ENCODE measurements at regions not wholly inside any gene's neighbourhood (a gene's known extent, or its start where the extent isn't known, plus 50 kb on each side); places are given as distances from the start of the nearest gene placed in this dataset.
"Not testable (repeated sequence)": the region's sequence is repeated elsewhere in the genome, so short reads cannot be mapped to it uniquely, and the experiment has no call there.

- H3K9me3 ChIP-seq (ENCODE audit: control insufficient read depth, low read length), result no peaks in the 10 kb centered on the region
- no peak overlapping the region for H3K27ac ChIP-seq (ENCODE audit: low read depth, low read length, severe bottlenecking)
- H3K4me1 ChIP-seq (ENCODE audit: control insufficient read depth, insufficient read depth, low read length, poor library complexity, severe bottlenecking), result no peaks in the 10 kb centered on the region
- H3K4me3 ChIP-seq (ENCODE audit: extremely low read depth, insufficient read depth, low read length, poor library complexity, severe bottlenecking), result no peak overlapping the region
- 92 to 100% methylated on average over 1 to 2 of the region's 2 CpGs for WGBS, 2 experiments (ENCODE audit: insufficient coverage in 2 of 2)
- no peaks in the 10 kb centered on the region for H3K36me3 ChIP-seq (ENCODE audit: control insufficient read depth, insufficient read depth, low read length)
Observed at GRCh38 chr9:16293610-16294009, 576.9 kb downstream of the BNC2 start.

GRCh38 chr9:16294133-16294770, 576.2 kb downstream of the BNC2 start:
- no peaks in the 10 kb centered on the region for H3K36me3 ChIP-seq (ENCODE audit: control insufficient read depth, insufficient read depth, low read length)
- H3K4me3 ChIP-seq (ENCODE audit: extremely low read depth, insufficient read depth, low read length, poor library complexity, severe bottlenecking), result no peak overlapping the region
- no peaks in the 10 kb centered on the region for H3K9me3 ChIP-seq (ENCODE audit: control insufficient read depth, low read length)
- no peaks in the 10 kb centered on the region for H3K4me1 ChIP-seq (ENCODE audit: control insufficient read depth, insufficient read depth, low read length, poor library complexity, severe bottlenecking)
- no peak overlapping the region for H3K27ac ChIP-seq (ENCODE audit: low read depth, low read length, severe bottlenecking)
- WGBS, 2 experiments (ENCODE audit: insufficient coverage in 2 of 2), result 81 to 87% methylated on average over 4 of the region's 7 CpGs

GRCh38 chr9:16294940-16295339, 575.5 kb downstream of the BNC2 start:
- H3K4me1 ChIP-seq (ENCODE audit: control insufficient read depth, insufficient read depth, low read length, poor library complexity, severe bottlenecking); H3K9me3 ChIP-seq (ENCODE audit: control insufficient read depth, low read length); H3K27ac ChIP-seq (ENCODE audit: low read depth, low read length, severe bottlenecking); H3K36me3 ChIP-seq (ENCODE audit: control insufficient read depth, insufficient read depth, low read length); H3K4me3 ChIP-seq (ENCODE audit: extremely low read depth, insufficient read depth, low read length, poor library complexity, severe bottlenecking): not testable (repeated sequence)
- 81 to 94% methylated on average over 3 to 5 of the region's 5 CpGs for WGBS, 2 experiments (ENCODE audit: insufficient coverage in 2 of 2)

GRCh38 chr9:16299368-16299767, 571.1 kb downstream of the BNC2 start:
- H3K4me1 ChIP-seq (ENCODE audit: control insufficient read depth, insufficient read depth, low read length, poor library complexity, severe bottlenecking); H3K36me3 ChIP-seq (ENCODE audit: control insufficient read depth, insufficient read depth, low read length); H3K4me3 ChIP-seq (ENCODE audit: extremely low read depth, insufficient read depth, low read length, poor library complexity, severe bottlenecking); H3K9me3 ChIP-seq (ENCODE audit: control insufficient read depth, low read length); H3K27ac ChIP-seq (ENCODE audit: low read depth, low read length, severe bottlenecking): not testable (repeated sequence)
- WGBS, 2 experiments (ENCODE audit: insufficient coverage in 2 of 2), result 90 to 100% methylated on average over 1 to 2 of the region's 3 CpGs

- no peaks in the 10 kb centered on the region for H3K36me3 ChIP-seq (ENCODE audit: control insufficient read depth, insufficient read depth, low read length)
- H3K27ac ChIP-seq (ENCODE audit: low read depth, low read length, severe bottlenecking), result no peak overlapping the region
- H3K4me3 ChIP-seq (ENCODE audit: extremely low read depth, insufficient read depth, low read length, poor library complexity, severe bottlenecking), result no peak overlapping the region
- H3K9me3 ChIP-seq (ENCODE audit: control insufficient read depth, low read length), result no peaks in the 10 kb centered on the region
- 92 to 95% methylated on average over 6 of the region's 6 CpGs for WGBS, 2 experiments (ENCODE audit: insufficient coverage in 2 of 2)
- no peaks in the 10 kb centered on the region for H3K4me1 ChIP-seq (ENCODE audit: control insufficient read depth, insufficient read depth, low read length, poor library complexity, severe bottlenecking)
Observed at GRCh38 chr9:16303506-16303905, 567.0 kb downstream of the BNC2 start.

GRCh38 chr9:16304301-16304700, 566.2 kb downstream of the BNC2 start:
- H3K27ac ChIP-seq (ENCODE audit: low read depth, low read length, severe bottlenecking), result peak overlapping the region; percentile 77
- WGBS, 2 experiments (ENCODE audit: insufficient coverage in 2 of 2), result 51% methylated on average over 2 of the region's 3 CpGs; no CpG with 5 or more reads in 1 of the 2 experiments
- no peaks in the 10 kb centered on the region for H3K9me3 ChIP-seq (ENCODE audit: control insufficient read depth, low read length)
- H3K36me3 ChIP-seq (ENCODE audit: control insufficient read depth, insufficient read depth, low read length), result no peaks in the 10 kb centered on the region
- no peaks in the 10 kb centered on the region for H3K4me1 ChIP-seq (ENCODE audit: control insufficient read depth, insufficient read depth, low read length, poor library complexity, severe bottlenecking)
- no peak overlapping the region for H3K4me3 ChIP-seq (ENCODE audit: extremely low read depth, insufficient read depth, low read length, poor library complexity, severe bottlenecking)

- Histone ChIP-seq H3K4me1 (ENCODE audit: control insufficient read depth, insufficient read depth, low read length, poor library complexity, severe bottlenecking) (no peaks in the 10 kb centered on the region), H3K9me3 (ENCODE audit: control insufficient read depth, low read length) (no peaks in the 10 kb centered on the region), H3K36me3 (ENCODE audit: control insufficient read depth, insufficient read depth, low read length) (no peaks in the 10 kb centered on the region), H3K27ac (ENCODE audit: low read depth, low read length, severe bottlenecking) (no peak overlapping the region), H3K4me3 (ENCODE audit: extremely low read depth, insufficient read depth, low read length, poor library complexity, severe bottlenecking) (no peak overlapping the region)
- WGBS, 2 experiments (ENCODE audit: insufficient coverage in 2 of 2), result 83 to 94% methylated on average over 2 of the region's 3 CpGs
Observed at GRCh38 chr9:16306586-16306985, 563.9 kb downstream of the BNC2 start.

GRCh38 chr9:16307626-16308195, 562.8 kb downstream of the BNC2 start:
- H3K27ac ChIP-seq (ENCODE audit: low read depth, low read length, severe bottlenecking), result no peak overlapping the region
- H3K9me3 ChIP-seq (ENCODE audit: control insufficient read depth, low read length), result no peaks in the 10 kb centered on the region
- 100% methylated on average over 1 of the region's 2 CpGs; no CpG with 5 or more reads in 1 of the 2 experiments for WGBS, 2 experiments (ENCODE audit: insufficient coverage in 2 of 2)
- H3K4me3 ChIP-seq (ENCODE audit: extremely low read depth, insufficient read depth, low read length, poor library complexity, severe bottlenecking), result no peak overlapping the region
- H3K4me1 ChIP-seq (ENCODE audit: control insufficient read depth, insufficient read depth, low read length, poor library complexity, severe bottlenecking), result no peaks in the 10 kb centered on the region
- no peaks in the 10 kb centered on the region for H3K36me3 ChIP-seq (ENCODE audit: control insufficient read depth, insufficient read depth, low read length)

GRCh38 chr9:16308645-16309044, 561.8 kb downstream of the BNC2 start:
- 82 to 100% methylated on average over 3 to 4 of the region's 5 CpGs for WGBS, 2 experiments (ENCODE audit: insufficient coverage in 2 of 2)
- Histone ChIP-seq H3K4me3 (ENCODE audit: extremely low read depth, insufficient read depth, low read length, poor library complexity, severe bottlenecking) (no peak overlapping the region), H3K36me3 (ENCODE audit: control insufficient read depth, insufficient read depth, low read length) (no peaks in the 10 kb centered on the region), H3K9me3 (ENCODE audit: control insufficient read depth, low read length) (no peaks in the 10 kb centered on the region), H3K4me1 (ENCODE audit: control insufficient read depth, insufficient read depth, low read length, poor library complexity, severe bottlenecking) (no peaks in the 10 kb centered on the region), H3K27ac (ENCODE audit: low read depth, low read length, severe bottlenecking) (no peak overlapping the region)

- H3K27ac ChIP-seq (ENCODE audit: low read depth, low read length, severe bottlenecking), result no peak overlapping the region
- H3K4me1 ChIP-seq (ENCODE audit: control insufficient read depth, insufficient read depth, low read length, poor library complexity, severe bottlenecking), result no peaks in the 10 kb centered on the region
- H3K4me3 ChIP-seq (ENCODE audit: extremely low read depth, insufficient read depth, low read length, poor library complexity, severe bottlenecking), result no peak overlapping the region
- no peaks in the 10 kb centered on the region for H3K36me3 ChIP-seq (ENCODE audit: control insufficient read depth, insufficient read depth, low read length)
- 64 to 71% methylated on average over 3 of the region's 5 CpGs for WGBS, 2 experiments (ENCODE audit: insufficient coverage in 2 of 2)
- no peaks in the 10 kb centered on the region for H3K9me3 ChIP-seq (ENCODE audit: control insufficient read depth, low read length)
Observed at GRCh38 chr9:16309082-16309468, 561.4 kb downstream of the BNC2 start.

- WGBS, 2 experiments (ENCODE audit: insufficient coverage in 2 of 2), result 83 to 89% methylated on average over 14 to 23 of the region's 24 CpGs
- H3K27ac ChIP-seq (ENCODE audit: low read depth, low read length, severe bottlenecking), result no peak overlapping the region
- H3K9me3 ChIP-seq (ENCODE audit: control insufficient read depth, low read length), result no peaks in the 10 kb centered on the region
- no peaks in the 10 kb centered on the region for H3K4me1 ChIP-seq (ENCODE audit: control insufficient read depth, insufficient read depth, low read length, poor library complexity, severe bottlenecking)
- H3K36me3 ChIP-seq (ENCODE audit: control insufficient read depth, insufficient read depth, low read length), result no peaks in the 10 kb centered on the region
- no peak overlapping the region for H3K4me3 ChIP-seq (ENCODE audit: extremely low read depth, insufficient read depth, low read length, poor library complexity, severe bottlenecking)
Observed at GRCh38 chr9:16309469-16310271, 560.8 kb downstream of the BNC2 start.
